DOHH2 (cell line): ENCODE measurements at regions not wholly inside any gene's neighbourhood (a gene's known extent, or its start where the extent isn't known, plus 50 kb on each side); places are given as distances from the start of the nearest gene placed in this dataset.
"Not testable (repeated sequence)": the region's sequence is repeated elsewhere in the genome, so short reads cannot be mapped to it uniquely, and the experiment has no call there.

Experiments
- H3F3A ChIP-seq: fragments of 200-600 bp; sonication (generic), shearing (Covaris generic); 2 replicates; pipeline ENCODE4 v1.6.0; 2016; ENCODE audit warnings: antibody characterized with exemption, mild to moderate bottlenecking; ENCODE audit not compliant: control insufficient read depth, insufficient read depth
- H3K27ac ChIP-seq: fragments of 200-600 bp; sonication (generic); 2 replicates; pipeline ENCODE4 v1.5.1; 2014; ENCODE audit warnings: low read depth, mild to moderate bottlenecking, low read length, moderate library complexity
- H3K27me3 ChIP-seq: fragments of 200-600 bp; sonication (generic); 2 replicates; pipeline ENCODE4 v1.6.1; 2014; ENCODE audit warnings: mild to moderate bottlenecking, low read length, mixed read lengths; ENCODE audit not compliant: control insufficient read depth
- H3K36me3 ChIP-seq: fragments of 200-600 bp; sonication (generic); 2 replicates; pipeline ENCODE4 v1.6.1; 2014; ENCODE audit warnings: mild to moderate bottlenecking, low read length, moderate library complexity, mixed read lengths; ENCODE audit not compliant: control insufficient read depth
- H3K4me1 ChIP-seq: fragments of 200-600 bp; sonication (generic); 2 replicates; pipeline ENCODE4 v1.6.1; 2014; ENCODE audit warnings: mild to moderate bottlenecking, low read length, mixed read lengths; ENCODE audit not compliant: control insufficient read depth
- H3K4me2 ChIP-seq: fragments of 200-600 bp; sonication (generic); 2 replicates; pipeline ENCODE4 v1.6.0; 2014; ENCODE audit warnings: mild to moderate bottlenecking, low read length, moderate library complexity
- H3K4me3 ChIP-seq: fragments of 200-600 bp; sonication (generic); 2 replicates; pipeline ENCODE4 v1.5.1; 2014; ENCODE audit warnings: mild to moderate bottlenecking, low read length, mixed read lengths
- H3K79me2 ChIP-seq: fragments of 200-600 bp; sonication (generic); 2 replicates; pipeline ENCODE4 v1.6.1; 2014; ENCODE audit warnings: mild to moderate bottlenecking, low read length, mixed read lengths; ENCODE audit not compliant: control insufficient read depth
- H3K9me2 ChIP-seq: fragments of 200-600 bp; sonication (generic); replicated peaks from 2 replicates; pipeline ENCODE4 v1.6.1; 2014; ENCODE audit warnings: mild to moderate bottlenecking, low read length, mixed read lengths; ENCODE audit not compliant: control insufficient read depth
- H3K9me3 ChIP-seq: fragments of 200-600 bp; sonication (generic); 2 replicates; pipeline ENCODE4 v1.6.1; 2014; ENCODE audit warnings: antibody characterized with exemption, low read length, mixed read lengths; ENCODE audit not compliant: control insufficient read depth, insufficient read depth
- H4K20me1 ChIP-seq: fragments of 200-600 bp; sonication (generic); 2 replicates; pipeline ENCODE4 v1.6.0; 2014; ENCODE audit warnings: low read depth, mild to moderate bottlenecking, antibody characterized with exemption, low read length, moderate library complexity; ENCODE audit not compliant: control insufficient read depth, insufficient read depth
- EZH2phosphoT487 ChIP-seq: fragments of 200-600 bp; sonication (generic); IDR thresholded peaks from 2 replicates; pipeline ENCODE4 v1.6.1; 2017; ENCODE audit warnings: borderline replicate concordance, mild to moderate bottlenecking, antibody characterized with exemption, low read length, moderate library complexity, mixed read lengths
- TF ChIP-seq, protein P1 (sequence below): fragments of 200-600 bp; sonication (generic); IDR thresholded peaks from one replicate; pipeline ENCODE4 v1.5.1; 2014; ENCODE audit warnings: antibody characterized with exemption, mild to moderate bottlenecking, low read depth, low read length; ENCODE audit not compliant: poor library complexity, severe bottlenecking

DNA sequence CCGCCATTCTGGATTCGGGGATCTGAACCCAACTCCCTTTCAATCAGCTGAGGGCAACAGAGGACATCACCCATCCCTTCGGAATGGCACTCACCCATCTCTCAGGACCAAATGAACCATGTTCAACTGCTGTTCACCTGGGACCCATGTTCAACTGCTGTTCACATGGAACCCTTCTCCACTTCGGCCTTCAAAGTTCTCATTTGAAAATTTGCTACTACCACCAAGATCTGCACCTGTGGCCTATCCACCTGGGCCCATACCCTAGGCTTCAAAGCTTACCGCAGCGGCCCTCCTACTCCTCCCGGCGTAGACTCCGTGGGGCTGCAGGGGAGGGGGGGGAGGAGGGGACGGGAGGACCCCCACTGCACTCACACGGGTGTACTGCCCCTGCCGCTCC lies 119.2 kb upstream of the ANKRD30BL start:
- TF ChIP-seq, protein P1, sequence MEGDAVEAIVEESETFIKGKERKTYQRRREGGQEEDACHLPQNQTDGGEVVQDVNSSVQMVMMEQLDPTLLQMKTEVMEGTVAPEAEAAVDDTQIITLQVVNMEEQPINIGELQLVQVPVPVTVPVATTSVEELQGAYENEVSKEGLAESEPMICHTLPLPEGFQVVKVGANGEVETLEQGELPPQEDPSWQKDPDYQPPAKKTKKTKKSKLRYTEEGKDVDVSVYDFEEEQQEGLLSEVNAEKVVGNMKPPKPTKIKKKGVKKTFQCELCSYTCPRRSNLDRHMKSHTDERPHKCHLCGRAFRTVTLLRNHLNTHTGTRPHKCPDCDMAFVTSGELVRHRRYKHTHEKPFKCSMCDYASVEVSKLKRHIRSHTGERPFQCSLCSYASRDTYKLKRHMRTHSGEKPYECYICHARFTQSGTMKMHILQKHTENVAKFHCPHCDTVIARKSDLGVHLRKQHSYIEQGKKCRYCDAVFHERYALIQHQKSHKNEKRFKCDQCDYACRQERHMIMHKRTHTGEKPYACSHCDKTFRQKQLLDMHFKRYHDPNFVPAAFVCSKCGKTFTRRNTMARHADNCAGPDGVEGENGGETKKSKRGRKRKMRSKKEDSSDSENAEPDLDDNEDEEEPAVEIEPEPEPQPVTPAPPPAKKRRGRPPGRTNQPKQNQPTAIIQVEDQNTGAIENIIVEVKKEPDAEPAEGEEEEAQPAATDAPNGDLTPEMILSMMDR = no peak
- Histone ChIP-seq H4K20me1 (no peaks in the 10 kb centered on the region), H3K9me3 (peaks cover 38% of the 10 kb centered on the region), H3K79me2 (no peaks in the 10 kb centered on the region), H3K9me2 (no peaks in the 10 kb centered on the region), H3K27ac (no peak overlapping the region), H3K4me2 (no peak overlapping the region), H3K4me3 (no peak overlapping the region), H3K4me1 (peaks cover 19% of the 10 kb centered on the region), H3K27me3 (no peaks in the 10 kb centered on the region), H3K36me3 (peaks cover 3% of the 10 kb centered on the region; the same call in 1 of the 2 replicates), H3F3A (peaks cover 5% of the 10 kb centered on the region; the same call in 1 of the 2 replicates)

DNA sequence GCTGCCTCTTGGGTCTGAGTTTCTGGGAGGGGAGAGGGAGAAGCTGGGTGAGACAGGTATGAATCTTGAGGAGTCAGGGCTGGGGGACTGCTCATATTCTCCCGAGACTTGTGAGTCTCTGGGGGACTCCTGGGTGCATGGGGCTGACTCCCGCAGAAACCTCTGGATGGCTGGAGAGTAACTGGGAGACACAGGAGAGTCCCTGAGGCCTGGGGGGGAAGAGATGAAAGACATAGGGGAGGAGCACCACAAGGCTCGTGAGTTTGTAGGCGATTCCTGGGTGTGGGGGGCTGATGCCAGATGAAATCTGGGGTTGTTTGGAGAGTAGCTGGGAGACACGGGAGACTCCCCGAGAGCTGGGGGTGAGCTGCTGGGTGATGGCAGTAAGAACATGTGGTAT lies 120.4 kb upstream of the ANKRD30BL start:
- H3K36me3 ChIP-seq, H3K27me3 ChIP-seq, H3K79me2 ChIP-seq, H3K4me1 ChIP-seq, H3K9me2 ChIP-seq, H3K4me3 ChIP-seq, H3K4me2 ChIP-seq, H3K27ac ChIP-seq, H4K20me1 ChIP-seq, H3F3A ChIP-seq: not testable (repeated sequence)
- H3K9me3 ChIP-seq = peaks cover 38% of the 10 kb centered on the region

DNA sequence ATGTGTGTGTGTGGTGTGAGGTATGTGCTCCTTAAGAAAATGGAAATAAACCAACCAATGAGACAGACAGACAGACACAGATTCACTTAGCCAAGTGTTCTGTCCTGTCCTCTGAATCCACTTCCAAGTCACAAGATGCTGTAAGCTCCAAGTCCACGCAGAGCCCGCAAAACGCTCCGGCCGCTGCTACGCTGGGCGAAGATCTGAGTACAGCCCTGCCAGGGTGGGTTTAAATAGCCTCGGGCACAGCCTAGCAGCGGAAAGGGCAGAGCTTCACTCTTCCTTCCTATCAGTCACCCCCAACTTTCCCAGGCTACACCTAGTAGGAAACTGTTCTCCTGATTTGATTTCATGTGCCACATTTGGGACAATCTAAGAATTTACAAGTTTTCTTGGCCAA lies 121.2 kb upstream of the ANKRD30BL start:
- TF ChIP-seq, protein P1 = no peak
- TF ChIP-seq EZH2phosphoT487 = no peak
- H4K20me1 ChIP-seq = no peaks in the 10 kb centered on the region
- H3K27ac ChIP-seq = no peak overlapping the region
- H3F3A ChIP-seq = no peaks in the 10 kb centered on the region
- H3K9me2 ChIP-seq = no peaks in the 10 kb centered on the region
- H3K4me1 ChIP-seq = peaks cover 1% of the 10 kb centered on the region
- no peaks in the 10 kb centered on the region for H3K27me3 ChIP-seq
- peaks cover 35% of the 10 kb centered on the region for H3K9me3 ChIP-seq
- no peaks in the 10 kb centered on the region for H3K79me2 ChIP-seq
- H3K36me3 ChIP-seq = no peaks in the 10 kb centered on the region; the same call in 1 of the 2 replicates
- H3K4me3 ChIP-seq = no peak overlapping the region
- no peak overlapping the region for H3K4me2 ChIP-seq

DNA sequence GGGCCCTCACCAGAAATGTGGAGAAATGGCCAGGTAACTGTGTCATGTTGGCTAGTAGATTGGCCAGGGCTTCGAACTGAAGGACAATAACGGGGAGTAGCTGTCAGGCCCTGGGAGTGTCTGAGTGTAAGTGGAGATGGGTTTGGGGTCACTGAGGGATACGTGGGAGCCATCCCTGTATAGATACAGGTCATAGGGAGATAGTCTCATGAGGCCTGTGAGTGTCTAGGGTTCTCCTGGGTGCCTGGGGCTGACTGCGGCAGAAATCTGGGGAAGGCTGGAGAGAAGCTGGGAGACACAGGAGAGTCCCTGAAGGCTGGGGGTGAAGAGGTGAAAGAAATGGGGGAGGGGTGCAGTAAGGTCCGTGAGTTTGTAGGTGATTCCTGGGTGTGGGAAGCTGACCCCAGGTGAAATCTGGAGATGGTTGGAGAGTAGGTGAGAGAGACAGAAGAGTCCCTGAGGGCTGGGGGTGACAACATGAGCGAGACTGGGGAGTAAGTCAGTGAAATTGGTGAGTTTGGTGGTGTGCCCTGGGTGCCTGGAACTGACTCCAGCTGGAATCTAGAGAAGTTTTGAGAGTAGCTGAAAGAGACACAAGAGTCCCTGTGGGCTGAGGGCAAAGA lies 124.6 kb upstream of the ANKRD30BL start:
- not testable (repeated sequence) for H3K4me1 ChIP-seq, H3K36me3 ChIP-seq, H3K27me3 ChIP-seq, H3K4me2 ChIP-seq, H4K20me1 ChIP-seq, H3K79me2 ChIP-seq, H3K4me3 ChIP-seq, H3K9me3 ChIP-seq, H3K9me2 ChIP-seq, H3K27ac ChIP-seq, H3F3A ChIP-seq

DNA sequence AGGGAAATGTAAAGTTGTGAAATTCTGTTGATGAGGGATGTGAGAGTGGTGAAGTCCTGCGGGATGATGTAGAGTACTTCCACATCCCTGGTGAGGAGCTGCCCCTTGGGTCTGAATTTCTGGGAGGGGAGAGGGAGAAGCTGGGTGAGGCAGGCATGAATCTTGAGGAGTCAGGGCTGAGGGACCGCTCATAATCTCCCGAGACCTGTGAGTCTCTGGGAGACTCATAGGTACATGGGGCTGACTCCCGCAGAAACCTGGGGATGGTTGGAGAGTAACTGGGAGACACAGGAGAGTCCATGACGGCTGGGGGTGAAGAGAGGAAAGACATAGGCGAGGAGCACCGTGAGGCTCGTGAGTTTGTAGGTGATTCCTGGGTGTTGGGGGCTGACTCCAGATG lies 126.2 kb upstream of the ANKRD30BL start:
- not testable (repeated sequence) for H3K27ac ChIP-seq, H3K36me3 ChIP-seq, H4K20me1 ChIP-seq, H3K9me3 ChIP-seq, H3K4me2 ChIP-seq, H3K27me3 ChIP-seq, H3K79me2 ChIP-seq, H3K4me3 ChIP-seq, H3F3A ChIP-seq, H3K9me2 ChIP-seq
- H3K4me1 ChIP-seq = peaks cover 11% of the 10 kb centered on the region

DNA sequence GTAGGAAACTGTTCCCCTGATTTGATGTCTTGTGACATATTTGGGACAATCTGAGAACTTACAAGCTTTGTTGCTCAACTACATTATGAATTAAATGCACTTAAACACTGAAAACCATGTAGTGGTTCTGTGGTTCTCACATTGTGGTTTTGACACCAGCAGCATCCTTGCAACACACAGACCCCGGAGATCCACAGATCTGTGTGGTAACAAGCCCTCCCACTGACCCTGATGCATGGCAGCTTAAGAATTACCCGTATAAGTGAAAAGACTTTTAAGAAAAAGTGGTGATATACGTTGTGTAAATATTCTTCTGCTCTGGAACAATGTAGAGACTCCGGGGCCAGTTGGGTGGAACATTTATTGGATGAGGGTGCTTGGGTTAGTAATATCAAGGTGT lies 127.4 kb upstream of the ANKRD30BL start:
- H3K4me1 ChIP-seq = peaks cover 11% of the 10 kb centered on the region
- not testable (repeated sequence) for H3K4me2 ChIP-seq, H3F3A ChIP-seq, H3K27me3 ChIP-seq, H3K9me3 ChIP-seq, H3K27ac ChIP-seq, H3K79me2 ChIP-seq, H3K36me3 ChIP-seq, H4K20me1 ChIP-seq, H3K9me2 ChIP-seq, H3K4me3 ChIP-seq

DNA sequence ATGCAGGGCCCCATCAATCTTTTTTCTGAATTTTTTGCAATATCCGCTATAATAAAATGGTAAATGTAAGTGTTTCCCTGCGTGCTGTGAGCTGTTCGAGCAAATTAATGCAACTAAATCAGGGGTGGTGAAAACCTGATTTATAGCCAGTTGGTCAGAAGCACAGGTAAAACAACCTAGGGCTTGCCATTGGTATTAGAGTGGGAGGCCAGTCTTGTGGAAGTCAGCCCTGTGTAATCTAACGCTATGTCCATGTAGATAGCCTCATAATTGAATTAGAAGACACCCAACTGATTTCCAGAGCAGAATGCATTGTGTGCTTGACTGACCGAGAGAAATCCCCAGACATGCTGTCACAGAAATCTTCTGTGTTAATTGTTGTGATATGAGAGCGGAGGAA lies 126.8 kb upstream of the GPR39 start:
- H3K4me2 ChIP-seq, H3K36me3 ChIP-seq, H3F3A ChIP-seq, H3K9me3 ChIP-seq, H4K20me1 ChIP-seq, H3K27ac ChIP-seq, H3K79me2 ChIP-seq, H3K27me3 ChIP-seq, H3K9me2 ChIP-seq, H3K4me3 ChIP-seq: not testable (repeated sequence)
- H3K4me1 ChIP-seq = peaks cover 11% of the 10 kb centered on the region
